ENCODE measurements at regions not wholly inside any gene's neighbourhood (a gene's known extent, or its start where the extent isn't known, plus 50 kb on each side); places are given as distances from the start of the nearest gene placed in this dataset.
A peak's percentile ranks its signal among the peaks of the same experiment; 100 is the strongest.
"Not testable (repeated sequence)": the region's sequence is repeated elsewhere in the genome, so short reads cannot be mapped to it uniquely, and the experiment has no call there.

- intact Hi-C loops (cut with DNase I); ATAC-seq: not testable (repeated sequence)
- peak; percentile 59 for DNase-seq (ENCODE audit: missing footprints)
These were observed 710.0 kb upstream of the TPTE start for GRCh38 chr21:9811223-9812004.

GRCh38 chr21:9812507-9812906, 708.9 kb upstream of the TPTE start:
- not testable (repeated sequence) for DNase-seq (ENCODE audit: missing footprints)

GRCh38 chr21:9813894-9814814, 707.2 kb upstream of the TPTE start:
- intact Hi-C loops (cut with DNase I); DNase-seq (ENCODE audit: missing footprints); ATAC-seq: not testable (repeated sequence)

More at GRCh38 chr21:9812507-9812906, 708.9 kb upstream of the TPTE start:
- intact Hi-C loops (cut with DNase I); ATAC-seq: not testable (repeated sequence)

- DNase-seq (ENCODE audit: missing footprints); intact Hi-C loops (cut with DNase I); ATAC-seq: not testable (repeated sequence)
These were observed 706.1 kb upstream of the TPTE start for GRCh38 chr21:9815181-9815789.

GRCh38 chr21:9816734-9817334, 704.5 kb upstream of the TPTE start:
- intact Hi-C loops (cut with DNase I); DNase-seq (ENCODE audit: missing footprints); ATAC-seq: not testable (repeated sequence)

GRCh38 chr21:9817841-9818441, 703.4 kb upstream of the TPTE start:
- ATAC-seq; DNase-seq (ENCODE audit: missing footprints); intact Hi-C loops (cut with DNase I): not testable (repeated sequence)

GRCh38 chr21:9819549-9820192, 701.7 kb upstream of the TPTE start:
- intact Hi-C loops (cut with DNase I); ATAC-seq; DNase-seq (ENCODE audit: missing footprints): not testable (repeated sequence)

- ATAC-seq; DNase-seq (ENCODE audit: missing footprints); intact Hi-C loops (cut with DNase I): not testable (repeated sequence)
These were observed 700.8 kb upstream of the TPTE start for GRCh38 chr21:9820579-9820978.

- ATAC-seq; DNase-seq (ENCODE audit: missing footprints); intact Hi-C loops (cut with DNase I): not testable (repeated sequence)
These were observed 699.9 kb upstream of the TPTE start for GRCh38 chr21:9821472-9821871.

GRCh38 chr21:9822093-9822820, 699.1 kb upstream of the TPTE start:
- intact Hi-C loops (cut with DNase I), result not testable (repeated sequence)

GRCh38 chr21:9823197-9824157, 697.9 kb upstream of the TPTE start:
- ATAC-seq; intact Hi-C loops (cut with DNase I): not testable (repeated sequence)

More at GRCh38 chr21:9822093-9822820, 699.1 kb upstream of the TPTE start:
- DNase-seq (ENCODE audit: missing footprints); ATAC-seq: not testable (repeated sequence)

GRCh38 chr21:9830801-9831200, 690.6 kb upstream of the TPTE start:
- DNase-seq (ENCODE audit: missing footprints); ATAC-seq; intact Hi-C loops (cut with DNase I): not testable (repeated sequence)

More at GRCh38 chr21:9823197-9824157, 697.9 kb upstream of the TPTE start:
- DNase-seq (ENCODE audit: missing footprints), result peak; percentile 90

- DNase-seq (ENCODE audit: missing footprints); ATAC-seq; intact Hi-C loops (cut with DNase I): not testable (repeated sequence)
These were observed 688.6 kb upstream of the TPTE start for GRCh38 chr21:9832751-9833150.

GRCh38 chr21:9836547-9836946, 684.8 kb upstream of the TPTE start:
- intact Hi-C loops (cut with DNase I); DNase-seq (ENCODE audit: missing footprints); ATAC-seq: not testable (repeated sequence)

- intact Hi-C loops (cut with DNase I); DNase-seq (ENCODE audit: missing footprints); ATAC-seq: not testable (repeated sequence)
These were observed 684.4 kb upstream of the TPTE start for GRCh38 chr21:9837001-9837400.

- intact Hi-C loops (cut with DNase I); DNase-seq (ENCODE audit: missing footprints); ATAC-seq: not testable (repeated sequence)
These were observed 683.9 kb upstream of the TPTE start for GRCh38 chr21:9837526-9837925.
